NCI-H128 (cell line): ENCODE measurements at regions not wholly inside any gene's neighbourhood (a gene's known extent, or its start where the extent isn't known, plus 50 kb on each side); places are given as distances from the start of the nearest gene placed in this dataset.
"Not testable (repeated sequence)": the region's sequence is repeated elsewhere in the genome, so short reads cannot be mapped to it uniquely, and the experiment has no call there.

ENCODE experiments used
- DNase-seq: peaks from one replicate; lab custom pipeline; 2025; ENCODE audit not compliant: unreplicated experiment; lab: John Stamatoyannopoulos, UW

- no peak for DNase-seq
These were observed 51.1 kb upstream of the JADE1 start for GRCh38 chr4:128758314-128758922.

GRCh38 chr4:128757712-128758111, 51.8 kb upstream of the JADE1 start:
- no peak for DNase-seq

GRCh38 chr4:128751354-128751753, 58.1 kb upstream of the JADE1 start:
- DNase-seq = no peak

- DNase-seq = not testable (repeated sequence)
These were observed 67.8 kb upstream of the JADE1 start for GRCh38 chr4:128741748-128742147.

GRCh38 chr4:128737098-128737513, 72.4 kb upstream of the JADE1 start:
- no peak for DNase-seq

- DNase-seq = no peak
These were observed 73.8 kb upstream of the JADE1 start for GRCh38 chr4:128735714-128736113.

- no peak for DNase-seq
These were observed 81.3 kb upstream of the JADE1 start for GRCh38 chr4:128728190-128728589.

- no peak for DNase-seq
These were observed 81.8 kb upstream of the JADE1 start for GRCh38 chr4:128727658-128728057.

- no peak for DNase-seq
These were observed 84.0 kb upstream of the JADE1 start for GRCh38 chr4:128725405-128726055.

GRCh38 chr4:128722911-128723310, 86.6 kb upstream of the JADE1 start:
- DNase-seq = no peak

GRCh38 chr4:128721896-128722295, 87.6 kb upstream of the JADE1 start:
- no peak for DNase-seq

- no peak for DNase-seq
These were observed 89.2 kb upstream of the JADE1 start for GRCh38 chr4:128720270-128720669.

GRCh38 chr4:128718768-128719167, 90.7 kb upstream of the JADE1 start:
- DNase-seq = no peak

- no peak for DNase-seq
These were observed 93.2 kb upstream of the JADE1 start for GRCh38 chr4:128716338-128716737.

GRCh38 chr4:128715616-128716015, 93.9 kb upstream of the JADE1 start:
- DNase-seq = no peak

GRCh38 chr4:128711361-128711760, 98.1 kb upstream of the JADE1 start:
- no peak for DNase-seq

- DNase-seq = no peak
These were observed 100.2 kb upstream of the JADE1 start for GRCh38 chr4:128709268-128709667.

- no peak for DNase-seq
These were observed 101.6 kb upstream of the JADE1 start for GRCh38 chr4:128707864-128708263.

GRCh38 chr4:128703948-128704347, 105.6 kb upstream of the JADE1 start:
- DNase-seq = no peak

GRCh38 chr4:128700659-128701350, 108.7 kb upstream of the JADE1 start:
- no peak for DNase-seq

GRCh38 chr4:128698386-128698785, 111.1 kb upstream of the JADE1 start:
- no peak for DNase-seq

GRCh38 chr4:128697323-128697722, 112.2 kb upstream of the JADE1 start:
- DNase-seq = no peak
